ENCODE measurements at regions not wholly inside any gene's neighbourhood (a gene's known extent, or its start where the extent isn't known, plus 50 kb on each side); places are given as distances from the start of the nearest gene placed in this dataset.

DNA sequence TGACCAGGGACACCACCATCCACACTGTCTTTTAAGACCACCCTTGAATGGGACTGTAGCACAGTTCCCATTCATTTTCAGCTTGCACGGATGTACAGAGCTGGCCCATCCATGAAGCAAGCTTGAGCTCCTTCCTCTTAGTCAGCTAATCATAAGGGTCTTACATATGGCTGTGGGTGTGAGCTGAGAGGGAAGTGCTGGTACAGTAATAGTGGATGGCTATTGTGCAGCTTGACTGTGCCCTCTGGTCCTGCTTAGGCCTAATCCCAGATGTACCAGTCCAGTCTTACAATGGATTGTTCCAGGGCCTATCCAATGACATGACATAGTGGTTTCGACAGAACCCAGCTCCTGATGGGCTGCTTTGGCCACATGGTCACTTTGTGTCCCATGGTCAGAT, 96.9 kb upstream of the ZNF438 start:
- WGBS (ENCODE audit: extremely low coverage, insufficient coverage, insufficient read length) = no CpG with 5 or more reads among the region's 2 CpGs
- Histone ChIP-seq H3K4me3 (ENCODE audit: low read depth, low read length) (no peak overlapping the region), H3K9ac (ENCODE audit: low read length) (no peak overlapping the region), H3K79me1 (ENCODE audit: low read length) (peaks cover 2% of the 10 kb centered on the region), H2BK120ac (ENCODE audit: insufficient read depth, low read length, poor library complexity) (no peak overlapping the region), H3K18ac (ENCODE audit: low read length) (no peak overlapping the region), H3K23ac (ENCODE audit: low read length) (no peak overlapping the region), H3K27me3 (ENCODE audit: insufficient read depth, low read length) (no peaks in the 10 kb centered on the region), H3K4ac (ENCODE audit: low read depth, low read length) (no peak overlapping the region), H3K14ac (ENCODE audit: low read length) (no peak overlapping the region), H4K91ac (ENCODE audit: low read depth, low read length) (no peak overlapping the region), H3K9me3 (ENCODE audit: insufficient read depth, low read depth, low read length) (no peaks in the 10 kb centered on the region), H2BK5ac (ENCODE audit: low read depth, low read length, poor library complexity) (no peak overlapping the region), H3K27ac (ENCODE audit: low read depth, low read length) (no peak overlapping the region), H2BK12ac (ENCODE audit: low read length) (no peak overlapping the region), H4K12ac (ENCODE audit: low read depth, low read length) (no peak overlapping the region), H4K8ac (ENCODE audit: low read depth, low read length) (no peak overlapping the region), H2AK5ac (ENCODE audit: low read length) (no peak overlapping the region), H3K36me3 (ENCODE audit: control insufficient read depth in 1 of 2, insufficient read depth in 2 of 2, low read length in 2 of 2) (no peaks in the 10 kb centered on the region), H2AFZ (ENCODE audit: insufficient read depth, low read length, poor library complexity) (no peak overlapping the region), H3K4me2 (ENCODE audit: low read length) (no peak overlapping the region), H3K4me1 (ENCODE audit: control insufficient read depth in 1 of 2, insufficient read depth in 2 of 2, low read length in 2 of 2) (peaks cover 3 to 5% of the 10 kb centered on the region in 2 experiments), H3K79me2 (ENCODE audit: control insufficient read depth, insufficient read depth, low read length, poor library complexity) (no peaks in the 10 kb centered on the region)
- DNase-seq = no peak

DNA sequence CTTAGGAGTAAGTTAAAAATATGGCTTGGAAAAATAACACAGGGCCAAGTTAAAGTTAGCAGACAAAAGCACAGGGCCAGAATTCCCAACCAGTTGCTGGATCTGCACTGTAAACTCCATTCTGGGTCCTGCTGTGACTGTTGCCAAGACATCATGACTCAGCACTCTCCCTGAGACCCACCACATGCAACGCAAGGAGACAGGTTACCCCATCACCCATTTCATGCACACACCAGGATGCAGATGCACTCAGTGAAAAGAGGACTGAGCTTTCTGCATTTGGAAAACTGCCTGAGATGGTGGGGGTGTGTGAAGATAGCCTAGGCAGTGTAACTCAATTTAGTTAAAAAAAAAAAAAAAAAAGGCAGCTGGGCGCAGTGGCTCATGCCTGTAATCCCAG, 97.6 kb upstream of the ZNF438 start:
- no peak overlapping the region for H2BK12ac ChIP-seq (ENCODE audit: low read length)
- no peak overlapping the region for H2BK120ac ChIP-seq (ENCODE audit: insufficient read depth, low read length, poor library complexity)
- H3K9ac ChIP-seq (ENCODE audit: low read length) = no peak overlapping the region
- no peaks in the 10 kb centered on the region for H3K27me3 ChIP-seq (ENCODE audit: insufficient read depth, low read length)
- WGBS (ENCODE audit: extremely low coverage, insufficient coverage, insufficient read length) = no CpG with 5 or more reads among the region's 2 CpGs
- no peak overlapping the region for H3K4ac ChIP-seq (ENCODE audit: low read depth, low read length)
- H3K36me3 ChIP-seq (ENCODE audit: control insufficient read depth in 1 of 2, insufficient read depth in 2 of 2, low read length in 2 of 2) = no peaks in the 10 kb centered on the region
- no peak overlapping the region for H3K18ac ChIP-seq (ENCODE audit: low read length)
- no peak overlapping the region for H3K4me2 ChIP-seq (ENCODE audit: low read length)
- no peak overlapping the region for H3K4me3 ChIP-seq (ENCODE audit: low read depth, low read length)
- H3K79me2 ChIP-seq (ENCODE audit: control insufficient read depth, insufficient read depth, low read length, poor library complexity) = no peaks in the 10 kb centered on the region
- no peak overlapping the region for H2AFZ ChIP-seq (ENCODE audit: insufficient read depth, low read length, poor library complexity)
- no peak overlapping the region for H4K12ac ChIP-seq (ENCODE audit: low read depth, low read length)
- H4K8ac ChIP-seq (ENCODE audit: low read depth, low read length) = no peak overlapping the region
- H3K27ac ChIP-seq (ENCODE audit: low read depth, low read length) = no peak overlapping the region
- H3K4me1 ChIP-seq (ENCODE audit: control insufficient read depth in 1 of 2, insufficient read depth in 2 of 2, low read length in 2 of 2) = peaks cover 5 to 11% of the 10 kb centered on the region in 2 experiments
- H3K14ac ChIP-seq (ENCODE audit: low read length) = no peak overlapping the region
- H4K91ac ChIP-seq (ENCODE audit: low read depth, low read length) = no peak overlapping the region
- peaks cover 7% of the 10 kb centered on the region for H3K79me1 ChIP-seq (ENCODE audit: low read length)
- H3K9me3 ChIP-seq (ENCODE audit: insufficient read depth, low read depth, low read length) = no peaks in the 10 kb centered on the region
- H2BK5ac ChIP-seq (ENCODE audit: low read depth, low read length, poor library complexity) = no peak overlapping the region
- H3K23ac ChIP-seq (ENCODE audit: low read length) = no peak overlapping the region
- no peak for DNase-seq
- H2AK5ac ChIP-seq (ENCODE audit: low read length) = no peak overlapping the region

DNA sequence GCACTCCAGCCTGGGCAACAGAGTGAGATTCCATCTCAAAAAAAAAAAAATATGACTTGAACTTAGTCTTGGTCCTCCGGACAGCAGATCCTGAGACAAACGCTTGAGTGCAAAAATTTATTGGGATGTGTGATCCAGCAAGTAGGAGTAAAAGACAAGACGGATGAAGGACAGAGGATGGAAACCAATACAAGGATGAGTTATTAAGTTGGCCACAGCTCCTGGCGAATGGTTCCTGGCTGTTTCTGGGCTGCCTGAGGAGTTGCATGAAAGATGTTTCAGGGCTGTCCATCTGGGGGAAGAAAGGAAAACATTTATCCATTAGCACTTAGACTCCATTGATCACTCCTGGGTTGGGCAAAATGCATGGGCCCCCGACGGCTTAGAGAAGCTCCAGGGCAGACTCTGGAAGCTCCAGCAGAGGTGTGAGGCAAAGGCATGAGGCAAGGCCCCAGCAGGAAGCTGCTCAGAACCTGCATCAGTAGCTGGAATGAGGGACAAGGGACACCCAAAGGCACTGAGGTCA, 98.3 kb upstream of the ZNF438 start:
- Histone ChIP-seq H3K18ac (ENCODE audit: low read length) (no peak overlapping the region), H2BK5ac (ENCODE audit: low read depth, low read length, poor library complexity) (no peak overlapping the region), H2AFZ (ENCODE audit: insufficient read depth, low read length, poor library complexity) (no peak overlapping the region), H4K91ac (ENCODE audit: low read depth, low read length) (no peak overlapping the region), H4K12ac (ENCODE audit: low read depth, low read length) (no peak overlapping the region), H3K4ac (ENCODE audit: low read depth, low read length) (no peak overlapping the region), H3K9me3 (ENCODE audit: insufficient read depth, low read depth, low read length) (no peaks in the 10 kb centered on the region), H3K27ac (ENCODE audit: low read depth, low read length) (no peak overlapping the region), H3K4me3 (ENCODE audit: low read depth, low read length) (no peak overlapping the region), H3K36me3 (ENCODE audit: control insufficient read depth in 1 of 2, insufficient read depth in 2 of 2, low read length in 2 of 2) (no peaks in the 10 kb centered on the region), H2AK5ac (ENCODE audit: low read length) (no peak overlapping the region), H3K79me1 (ENCODE audit: low read length) (peaks cover 10% of the 10 kb centered on the region), H3K4me1 (ENCODE audit: control insufficient read depth in 1 of 2, insufficient read depth in 2 of 2, low read length in 2 of 2) (peaks cover 8 to 13% of the 10 kb centered on the region in 2 experiments), H3K9ac (ENCODE audit: low read length) (no peak overlapping the region), H2BK12ac (ENCODE audit: low read length) (no peak overlapping the region), H3K14ac (ENCODE audit: low read length) (no peak overlapping the region), H3K79me2 (ENCODE audit: control insufficient read depth, insufficient read depth, low read length, poor library complexity) (no peaks in the 10 kb centered on the region), H3K23ac (ENCODE audit: low read length) (no peak overlapping the region), H3K27me3 (ENCODE audit: insufficient read depth, low read length) (no peaks in the 10 kb centered on the region), H4K8ac (ENCODE audit: low read depth, low read length) (no peak overlapping the region), H3K4me2 (ENCODE audit: low read length) (no peak overlapping the region), H2BK120ac (ENCODE audit: insufficient read depth, low read length, poor library complexity) (no peak overlapping the region)
- WGBS (ENCODE audit: extremely low coverage, insufficient coverage, insufficient read length) = no CpG with 5 or more reads among the region's 6 CpGs
- DNase-seq = no peak

DNA sequence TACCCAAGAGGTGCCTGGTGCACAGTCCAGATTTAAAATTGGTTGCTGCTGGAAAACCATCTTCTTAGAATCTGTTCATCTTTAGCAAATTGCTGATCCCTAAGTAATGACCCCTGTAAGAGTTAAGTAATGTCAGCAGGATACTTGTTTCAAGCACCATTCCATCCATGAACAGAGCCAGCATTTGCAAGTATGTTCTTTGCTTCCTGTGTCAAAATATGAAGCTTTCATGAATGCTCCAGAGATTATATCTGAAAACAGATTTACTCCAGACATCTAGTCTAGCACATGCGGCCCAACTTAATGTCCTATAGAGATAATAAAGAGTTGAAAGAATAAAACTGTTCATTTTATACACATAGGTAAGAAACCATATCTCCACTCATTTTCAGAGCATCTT, 98.7 kb upstream of the ZNF438 start:
- no CpG with 5 or more reads among the region's 1 CpG for WGBS (ENCODE audit: extremely low coverage, insufficient coverage, insufficient read length)
- Histone ChIP-seq H2BK120ac (ENCODE audit: insufficient read depth, low read length, poor library complexity) (no peak overlapping the region), H3K36me3 (ENCODE audit: control insufficient read depth in 1 of 2, insufficient read depth in 2 of 2, low read length in 2 of 2) (no peaks in the 10 kb centered on the region)

More for the DNA sequence above, 98.7 kb upstream of the ZNF438 start:
- Histone ChIP-seq H2BK12ac (ENCODE audit: low read length) (no peak overlapping the region), H2AK5ac (ENCODE audit: low read length) (no peak overlapping the region), H3K27ac (ENCODE audit: low read depth, low read length) (no peak overlapping the region), H3K4ac (ENCODE audit: low read depth, low read length) (no peak overlapping the region), H3K79me1 (ENCODE audit: low read length) (peaks cover 10% of the 10 kb centered on the region), H3K9me3 (ENCODE audit: insufficient read depth, low read depth, low read length) (no peaks in the 10 kb centered on the region), H3K79me2 (ENCODE audit: control insufficient read depth, insufficient read depth, low read length, poor library complexity) (no peaks in the 10 kb centered on the region), H3K14ac (ENCODE audit: low read length) (no peak overlapping the region), H3K4me1 (ENCODE audit: control insufficient read depth in 1 of 2, insufficient read depth in 2 of 2, low read length in 2 of 2) (peaks cover 8 to 15% of the 10 kb centered on the region in 2 experiments), H3K4me3 (ENCODE audit: low read depth, low read length) (no peak overlapping the region), H3K9ac (ENCODE audit: low read length) (no peak overlapping the region), H3K4me2 (ENCODE audit: low read length) (no peak overlapping the region), H2BK5ac (ENCODE audit: low read depth, low read length, poor library complexity) (no peak overlapping the region), H3K27me3 (ENCODE audit: insufficient read depth, low read length) (no peaks in the 10 kb centered on the region), H4K12ac (ENCODE audit: low read depth, low read length) (no peak overlapping the region), H3K18ac (ENCODE audit: low read length) (no peak overlapping the region), H3K23ac (ENCODE audit: low read length) (no peak overlapping the region), H4K91ac (ENCODE audit: low read depth, low read length) (no peak overlapping the region), H2AFZ (ENCODE audit: insufficient read depth, low read length, poor library complexity) (no peak overlapping the region), H4K8ac (ENCODE audit: low read depth, low read length) (no peak overlapping the region)
- DNase-seq = no peak
